ENCODE measurements at regions not wholly inside any gene's neighbourhood (a gene's known extent, or its start where the extent isn't known, plus 50 kb on each side); places are given as distances from the start of the nearest gene placed in this dataset.

- Histone ChIP-seq H3K4me1 (ENCODE audit: control insufficient read depth, insufficient read depth, low read length) (no peaks in the 10 kb centered on the region), H3K4me3 (ENCODE audit: low read length) (no peak overlapping the region), H3K27ac (ENCODE audit: low read length) (no peak overlapping the region), H3K27me3 (ENCODE audit: control insufficient read depth, insufficient read depth, low read length) (no peaks in the 10 kb centered on the region), H3K9me3 (replicated peaks; ENCODE audit: control insufficient read depth, low read depth, low read length) (no peaks in the 10 kb centered on the region), H3K36me3 (ENCODE audit: control insufficient read depth, insufficient read depth, low read length) (no peaks in the 10 kb centered on the region)
- WGBS (ENCODE audit: insufficient coverage), result no CpG with 5 or more reads among the region's 5 CpGs
- no peak for DNase-seq
Measured at GRCh38 chr3:144455841-144456440, 484.3 kb downstream of the DIPK2A start.

GRCh38 chr3:144457758-144458157 lies 486.1 kb downstream of the DIPK2A start:
- Histone ChIP-seq H3K9me3 (replicated peaks; ENCODE audit: control insufficient read depth, low read depth, low read length) (no peaks in the 10 kb centered on the region), H3K27ac (ENCODE audit: low read length) (no peak overlapping the region), H3K27me3 (ENCODE audit: control insufficient read depth, insufficient read depth, low read length) (no peaks in the 10 kb centered on the region), H3K4me3 (ENCODE audit: low read length) (no peak overlapping the region), H3K4me1 (ENCODE audit: control insufficient read depth, insufficient read depth, low read length) (no peaks in the 10 kb centered on the region), H3K36me3 (ENCODE audit: control insufficient read depth, insufficient read depth, low read length) (no peaks in the 10 kb centered on the region)
- DNase-seq, result no peak

- Histone ChIP-seq H3K4me3 (ENCODE audit: low read length) (no peak overlapping the region), H3K36me3 (ENCODE audit: control insufficient read depth, insufficient read depth, low read length) (no peaks in the 10 kb centered on the region), H3K9me3 (replicated peaks; ENCODE audit: control insufficient read depth, low read depth, low read length) (no peaks in the 10 kb centered on the region), H3K27ac (ENCODE audit: low read length) (no peak overlapping the region), H3K4me1 (ENCODE audit: control insufficient read depth, insufficient read depth, low read length) (no peaks in the 10 kb centered on the region), H3K27me3 (ENCODE audit: control insufficient read depth, insufficient read depth, low read length) (no peaks in the 10 kb centered on the region)
- no peak for DNase-seq
- WGBS (ENCODE audit: insufficient coverage), result 82% methylated on average over 2 of the region's 2 CpGs
Measured at GRCh38 chr3:144458283-144458682, 486.7 kb downstream of the DIPK2A start.

- H3K4me1 ChIP-seq (ENCODE audit: control insufficient read depth, insufficient read depth, low read length), result no peaks in the 10 kb centered on the region
- no peaks in the 10 kb centered on the region for H3K36me3 ChIP-seq (ENCODE audit: control insufficient read depth, insufficient read depth, low read length)
- no peak for DNase-seq
- no peaks in the 10 kb centered on the region for H3K9me3 ChIP-seq (replicated peaks; ENCODE audit: control insufficient read depth, low read depth, low read length)
- no peak overlapping the region for H3K4me3 ChIP-seq (ENCODE audit: low read length)
- WGBS (ENCODE audit: insufficient coverage), result 100% methylated on average over 1 of the region's 1 CpG
- no peak overlapping the region for H3K27ac ChIP-seq (ENCODE audit: low read length)
- no peaks in the 10 kb centered on the region for H3K27me3 ChIP-seq (ENCODE audit: control insufficient read depth, insufficient read depth, low read length)
Measured at GRCh38 chr3:144462337-144462736, 490.7 kb downstream of the DIPK2A start.

GRCh38 chr3:144463911-144464310 lies 492.3 kb downstream of the DIPK2A start:
- WGBS (ENCODE audit: insufficient coverage), result no CpG with 5 or more reads among the region's 3 CpGs
- no peaks in the 10 kb centered on the region for H3K36me3 ChIP-seq (ENCODE audit: control insufficient read depth, insufficient read depth, low read length)
- no peaks in the 10 kb centered on the region for H3K9me3 ChIP-seq (replicated peaks; ENCODE audit: control insufficient read depth, low read depth, low read length)
- no peak overlapping the region for H3K4me3 ChIP-seq (ENCODE audit: low read length)
- DNase-seq, result no peak
- H3K27ac ChIP-seq (ENCODE audit: low read length), result no peak overlapping the region
- no peaks in the 10 kb centered on the region for H3K4me1 ChIP-seq (ENCODE audit: control insufficient read depth, insufficient read depth, low read length)
- H3K27me3 ChIP-seq (ENCODE audit: control insufficient read depth, insufficient read depth, low read length), result no peaks in the 10 kb centered on the region

- H3K4me1 ChIP-seq (ENCODE audit: control insufficient read depth, insufficient read depth, low read length), result no peaks in the 10 kb centered on the region
- no CpG with 5 or more reads among the region's 1 CpG for WGBS (ENCODE audit: insufficient coverage)
- H3K4me3 ChIP-seq (ENCODE audit: low read length), result no peak overlapping the region
- DNase-seq, result no peak
- H3K27me3 ChIP-seq (ENCODE audit: control insufficient read depth, insufficient read depth, low read length), result no peaks in the 10 kb centered on the region
- no peaks in the 10 kb centered on the region for H3K36me3 ChIP-seq (ENCODE audit: control insufficient read depth, insufficient read depth, low read length)
- no peak overlapping the region for H3K27ac ChIP-seq (ENCODE audit: low read length)
- H3K9me3 ChIP-seq (replicated peaks; ENCODE audit: control insufficient read depth, low read depth, low read length), result no peaks in the 10 kb centered on the region
Measured at GRCh38 chr3:144466114-144466513, 494.5 kb downstream of the DIPK2A start.

- H3K9me3 ChIP-seq (replicated peaks; ENCODE audit: control insufficient read depth, low read depth, low read length), result no peaks in the 10 kb centered on the region
- no peak overlapping the region for H3K4me3 ChIP-seq (ENCODE audit: low read length)
- DNase-seq, result no peak
- no peaks in the 10 kb centered on the region for H3K36me3 ChIP-seq (ENCODE audit: control insufficient read depth, insufficient read depth, low read length)
- no peaks in the 10 kb centered on the region for H3K27me3 ChIP-seq (ENCODE audit: control insufficient read depth, insufficient read depth, low read length)
- WGBS (ENCODE audit: insufficient coverage), result no CpG with 5 or more reads among the region's 2 CpGs
- H3K27ac ChIP-seq (ENCODE audit: low read length), result no peak overlapping the region
- H3K4me1 ChIP-seq (ENCODE audit: control insufficient read depth, insufficient read depth, low read length), result no peaks in the 10 kb centered on the region
Measured at GRCh38 chr3:144466540-144466939, 494.9 kb downstream of the DIPK2A start.

- no CpG with 5 or more reads among the region's 2 CpGs for WGBS (ENCODE audit: insufficient coverage)
- Histone ChIP-seq H3K9me3 (replicated peaks; ENCODE audit: control insufficient read depth, low read depth, low read length) (no peaks in the 10 kb centered on the region), H3K27me3 (ENCODE audit: control insufficient read depth, insufficient read depth, low read length) (no peaks in the 10 kb centered on the region), H3K4me3 (ENCODE audit: low read length) (no peak overlapping the region), H3K36me3 (ENCODE audit: control insufficient read depth, insufficient read depth, low read length) (no peaks in the 10 kb centered on the region), H3K4me1 (ENCODE audit: control insufficient read depth, insufficient read depth, low read length) (no peaks in the 10 kb centered on the region), H3K27ac (ENCODE audit: low read length) (no peak overlapping the region)
- no peak for DNase-seq
Measured at GRCh38 chr3:144470666-144471065, 499.0 kb downstream of the DIPK2A start.

GRCh38 chr3:144477593-144477992 lies 506.0 kb downstream of the DIPK2A start:
- no peak for DNase-seq
- Histone ChIP-seq H3K36me3 (ENCODE audit: control insufficient read depth, insufficient read depth, low read length) (no peaks in the 10 kb centered on the region), H3K4me1 (ENCODE audit: control insufficient read depth, insufficient read depth, low read length) (no peaks in the 10 kb centered on the region), H3K27me3 (ENCODE audit: control insufficient read depth, insufficient read depth, low read length) (no peaks in the 10 kb centered on the region), H3K9me3 (replicated peaks; ENCODE audit: control insufficient read depth, low read depth, low read length) (no peaks in the 10 kb centered on the region), H3K4me3 (ENCODE audit: low read length) (no peak overlapping the region), H3K27ac (ENCODE audit: low read length) (no peak overlapping the region)
- no CpG with 5 or more reads among the region's 1 CpG for whole genome bisulfite sequencing (ENCODE audit: insufficient coverage)

- Histone ChIP-seq H3K27me3 (ENCODE audit: control insufficient read depth, insufficient read depth, low read length) (no peaks in the 10 kb centered on the region), H3K4me3 (ENCODE audit: low read length) (no peak overlapping the region), H3K27ac (ENCODE audit: low read length) (no peak overlapping the region), H3K36me3 (ENCODE audit: control insufficient read depth, insufficient read depth, low read length) (no peaks in the 10 kb centered on the region), H3K9me3 (replicated peaks; ENCODE audit: control insufficient read depth, low read depth, low read length) (no peaks in the 10 kb centered on the region), H3K4me1 (ENCODE audit: control insufficient read depth, insufficient read depth, low read length) (no peaks in the 10 kb centered on the region)
- DNase-seq, result peak; percentile 19
Measured at GRCh38 chr3:144480416-144480919, 508.8 kb downstream of the DIPK2A start.

GRCh38 chr3:144482876-144483275 lies 511.3 kb downstream of the DIPK2A start:
- WGBS (ENCODE audit: insufficient coverage), result 75% methylated on average over 2 of the region's 2 CpGs
- H3K9me3 ChIP-seq (replicated peaks; ENCODE audit: control insufficient read depth, low read depth, low read length), result no peaks in the 10 kb centered on the region
- H3K27me3 ChIP-seq (ENCODE audit: control insufficient read depth, insufficient read depth, low read length), result no peaks in the 10 kb centered on the region
- H3K27ac ChIP-seq (ENCODE audit: low read length), result no peak overlapping the region
- no peaks in the 10 kb centered on the region for H3K36me3 ChIP-seq (ENCODE audit: control insufficient read depth, insufficient read depth, low read length)
- DNase-seq, result no peak
- H3K4me1 ChIP-seq (ENCODE audit: control insufficient read depth, insufficient read depth, low read length), result no peaks in the 10 kb centered on the region
- no peak overlapping the region for H3K4me3 ChIP-seq (ENCODE audit: low read length)

Measured in muscle of leg (tissue), 3 donors.